GM19239 (cell line): ENCODE measurements at regions not wholly inside any gene's neighbourhood (a gene's known extent, or its start where the extent isn't known, plus 50 kb on each side); places are given as distances from the start of the nearest gene placed in this dataset.
"Not testable (repeated sequence)": the region's sequence is repeated elsewhere in the genome, so short reads cannot be mapped to it uniquely, and the experiment has no call there.

Source experiments
- DNase-seq: peaks from one replicate; pipeline ENCODE4 v3.0.0; 2011; ENCODE audit warnings: low spot score; ENCODE audit not compliant: insufficient read length
- FAIRE-seq: peaks from 2 replicates; lab custom pipeline; 2011; peaks lifted over from hg19 to GRCh38; lab: Jason Lieb, UNC

DNA sequence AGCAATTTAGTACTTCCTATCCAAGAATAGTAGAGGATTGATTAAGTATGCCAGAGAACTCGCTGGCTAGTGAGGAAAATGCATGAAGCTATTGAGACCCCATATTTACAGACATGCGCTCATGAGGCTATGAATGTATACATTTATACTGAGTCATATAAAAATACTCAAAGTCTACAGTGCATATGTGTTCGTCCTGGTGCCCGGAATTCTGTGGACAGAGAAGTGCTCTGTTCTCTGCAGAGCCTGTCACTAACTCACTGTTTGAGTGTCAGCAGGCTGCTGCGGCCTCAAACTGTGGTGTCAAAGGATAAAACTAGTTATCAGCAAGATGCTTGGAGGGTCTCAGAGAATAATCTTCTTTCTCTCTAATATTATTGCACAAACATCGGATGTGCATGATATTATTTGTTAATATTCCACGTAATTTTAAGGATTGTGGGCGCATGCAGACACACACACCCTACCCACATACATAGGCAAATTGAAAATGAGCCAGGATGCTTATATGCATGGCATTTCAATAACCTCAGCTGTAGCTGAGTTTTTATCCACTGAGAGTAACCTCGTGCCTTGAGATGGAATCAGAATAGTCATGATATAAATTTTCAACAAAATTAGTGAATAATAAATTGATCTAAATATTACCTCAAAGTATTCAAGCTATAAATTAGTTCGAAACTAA lies 50.0 kb upstream of the TSC22D2 start:
- no peak for FAIRE-seq

DNA sequence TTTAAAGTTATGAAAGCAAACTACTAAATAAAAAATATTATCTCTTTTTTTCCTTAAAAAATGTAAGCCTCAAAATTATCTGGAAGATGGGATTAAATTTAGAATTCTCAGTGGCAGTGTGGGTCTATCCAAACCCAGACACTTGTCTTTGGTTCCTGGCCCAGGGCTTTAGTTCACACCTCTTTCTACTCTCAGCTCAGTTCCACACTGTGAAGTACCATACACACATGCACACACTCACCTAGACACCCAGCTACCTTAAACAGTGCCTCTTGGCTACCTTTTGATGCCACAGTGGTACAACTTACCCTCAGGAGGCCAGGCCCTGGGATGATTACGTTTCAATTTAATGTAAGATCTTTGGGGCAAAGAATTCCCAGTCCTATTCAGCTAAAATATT lies 51.0 kb upstream of the TSC22D2 start:
- no peak for DNase-seq
- FAIRE-seq = no peak

More for the DNA sequence above, 50.0 kb upstream of the TSC22D2 start:
- DNase-seq = no peak

DNA sequence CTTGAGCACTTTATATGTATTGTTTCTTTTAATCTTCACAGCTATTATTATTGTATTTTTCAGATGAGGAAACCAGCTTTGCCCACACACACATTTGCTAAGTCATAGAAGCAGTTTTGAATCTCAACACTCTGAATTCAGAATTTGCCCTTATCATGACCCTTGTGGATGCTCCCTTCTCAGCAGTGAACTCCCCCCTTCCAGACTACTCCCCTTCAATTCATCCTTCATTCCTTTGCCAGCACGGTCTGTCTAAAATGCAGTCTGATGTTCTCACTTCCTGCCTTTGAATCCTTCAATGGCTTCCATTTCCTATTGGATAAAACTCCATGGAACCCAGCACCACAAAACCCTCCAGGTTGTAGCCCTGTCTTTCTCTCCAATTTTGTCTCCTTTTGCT lies 52.5 kb upstream of the TSC22D2 start:
- FAIRE-seq (no peak), DNase-seq (no peak)

DNA sequence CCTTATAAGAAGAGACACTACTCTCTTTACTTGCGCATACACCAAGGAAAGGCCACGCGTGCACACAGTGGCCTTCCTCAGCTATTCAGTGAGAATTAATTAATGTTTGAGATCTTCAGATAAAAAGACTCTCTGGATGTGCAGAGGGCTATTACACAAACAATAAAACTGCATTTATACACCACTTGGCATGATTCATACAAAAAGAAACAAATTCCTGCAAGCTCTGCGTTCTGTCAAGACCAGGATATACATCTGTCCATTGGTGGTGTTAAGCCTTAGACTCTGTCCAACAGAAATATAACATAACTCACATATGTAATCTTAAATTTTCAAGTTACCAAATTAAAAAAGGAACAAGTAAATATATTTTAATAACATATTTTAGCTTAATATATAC lies 55.2 kb upstream of the TSC22D2 start:
- no peak for FAIRE-seq
- no peak for DNase-seq

DNA sequence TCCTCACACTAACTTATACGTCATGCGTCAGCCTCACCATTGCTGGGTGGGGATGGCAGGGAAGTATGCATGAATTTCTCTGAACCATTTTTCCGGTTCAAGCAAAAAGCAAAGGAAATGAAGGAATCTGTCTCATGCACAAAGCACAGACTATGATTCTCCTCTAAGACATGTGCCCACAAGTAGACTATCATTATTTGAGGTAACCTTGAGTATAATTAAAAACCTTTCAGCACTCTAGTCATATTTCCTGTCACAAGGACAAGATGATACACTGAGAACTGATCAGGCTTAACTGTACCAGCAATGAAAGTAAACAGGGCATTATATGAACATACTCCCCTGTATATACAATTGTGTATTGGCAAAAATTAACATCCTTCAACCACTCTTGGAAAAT lies 56.7 kb upstream of the TSC22D2 start:
- DNase-seq (no peak), FAIRE-seq (no peak)

DNA sequence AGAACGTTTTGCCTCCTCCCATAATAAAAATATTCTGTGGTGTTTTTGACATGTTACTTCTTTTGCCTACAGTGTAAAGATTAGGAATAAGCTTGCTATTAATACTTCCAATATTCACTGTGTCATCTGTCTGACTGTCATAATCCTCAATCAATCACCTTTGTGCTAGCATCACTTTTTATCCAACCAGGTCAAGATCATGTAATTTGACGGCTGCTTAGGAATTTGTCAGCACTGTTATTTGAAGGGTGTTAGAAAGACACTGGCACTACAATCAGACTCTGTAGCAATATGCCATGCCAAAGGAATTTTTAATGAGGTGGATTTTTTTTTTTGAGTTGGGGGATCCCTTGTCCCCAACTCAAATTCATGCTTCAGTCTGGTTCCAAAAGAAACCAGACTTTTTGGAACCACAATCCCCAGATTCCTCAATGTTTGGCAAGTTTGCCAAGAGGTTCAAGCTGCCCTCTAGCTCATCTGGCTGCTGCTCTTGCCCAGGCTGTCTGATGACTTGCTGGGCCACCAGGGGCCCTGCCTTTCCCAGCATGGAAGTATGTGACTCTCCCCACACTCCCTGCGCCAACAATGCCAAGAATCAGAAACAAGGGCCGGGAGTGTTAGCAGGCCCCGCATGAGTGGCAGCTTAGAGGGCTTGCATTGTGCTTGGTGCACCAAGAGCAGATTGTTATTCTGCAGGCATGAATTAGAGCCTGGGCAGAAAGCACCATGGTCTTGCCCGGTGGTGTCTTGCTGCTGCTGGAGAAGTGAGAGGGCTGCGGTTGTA lies 58.6 kb upstream of the TSC22D2 start:
- FAIRE-seq (no peak), DNase-seq (no peak)

DNA sequence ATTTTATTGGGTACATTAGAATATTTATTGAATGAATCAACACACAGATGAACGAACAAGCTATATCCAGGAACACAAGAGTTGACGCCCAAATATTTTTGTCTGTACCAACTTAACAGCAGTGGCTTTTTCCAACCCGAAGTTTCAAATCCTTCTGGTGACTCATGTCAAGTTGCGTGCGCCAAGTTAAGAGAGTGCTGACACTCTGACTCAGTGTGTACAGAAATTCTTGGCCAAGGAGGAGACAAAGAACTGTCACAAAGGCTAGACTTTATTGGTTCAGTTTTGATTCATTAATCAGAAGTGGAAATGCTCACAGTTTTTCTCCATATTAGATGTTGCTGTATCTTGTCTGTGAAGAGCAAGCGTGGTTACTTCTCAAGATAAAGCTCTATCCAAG lies 59.6 kb upstream of the TSC22D2 start:
- FAIRE-seq (no peak), DNase-seq (no peak)

DNA sequence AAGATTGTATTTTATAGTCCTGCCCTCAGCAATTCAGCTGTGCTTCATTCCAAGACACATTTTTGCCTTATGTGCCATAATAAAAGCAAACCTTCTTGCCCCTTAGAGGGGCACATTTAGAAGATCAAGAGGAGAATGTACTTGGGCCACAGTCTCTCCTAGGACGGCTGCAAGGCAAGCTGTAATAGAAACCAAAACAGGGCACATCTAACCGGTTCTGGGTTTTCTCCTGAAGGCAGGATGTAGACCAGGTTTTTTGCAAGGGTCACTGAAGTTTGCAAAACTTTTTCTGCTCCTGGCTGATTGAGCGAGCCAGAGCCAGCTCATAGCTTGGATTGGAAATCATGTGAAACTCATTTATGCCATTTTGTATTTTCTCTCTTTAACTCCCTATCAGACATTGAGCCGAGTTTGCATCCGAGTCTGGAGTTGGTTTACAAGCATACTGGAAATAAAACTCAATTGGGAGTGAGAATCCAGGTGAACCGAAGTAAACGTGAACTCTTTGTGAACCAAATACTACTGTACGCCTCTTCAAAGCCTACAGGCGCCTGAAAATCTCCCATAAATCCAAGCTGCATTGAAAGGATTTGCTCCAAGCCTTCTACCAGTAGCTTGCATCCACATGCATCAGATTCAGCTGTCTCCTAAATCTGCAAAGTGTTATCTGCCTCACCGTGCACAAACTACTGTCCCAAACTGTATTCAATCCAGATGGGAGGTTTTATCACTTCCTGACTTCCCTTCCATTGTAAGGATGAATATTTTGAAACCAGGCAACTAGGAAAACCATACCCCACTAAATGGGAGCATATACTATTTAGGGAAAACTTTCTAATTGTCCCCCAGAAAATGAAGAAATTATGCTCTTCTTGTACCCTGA lies 60.9 kb upstream of the TSC22D2 start:
- DNase-seq (no peak), FAIRE-seq (no peak)

DNA sequence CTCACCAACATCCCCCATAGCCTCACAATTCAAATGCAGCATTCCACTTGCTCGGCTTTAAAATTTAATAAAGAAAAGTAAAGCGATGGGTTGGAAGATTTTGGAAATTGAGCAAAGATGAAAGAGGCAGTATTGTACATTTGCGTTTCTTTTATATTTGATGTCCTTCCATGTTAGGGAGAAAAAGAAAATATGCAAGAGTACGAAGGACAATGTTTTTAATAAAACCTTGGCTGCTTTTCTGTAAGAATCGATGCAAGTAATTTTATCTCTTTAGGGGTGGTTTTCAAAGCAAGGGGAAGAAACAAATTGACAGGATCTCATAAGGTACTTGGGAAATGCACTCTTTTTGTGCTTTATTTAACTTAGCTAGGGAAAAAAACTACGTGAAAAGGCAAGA lies 61.8 kb upstream of the TSC22D2 start:
- DNase-seq (no peak), FAIRE-seq (no peak)

DNA sequence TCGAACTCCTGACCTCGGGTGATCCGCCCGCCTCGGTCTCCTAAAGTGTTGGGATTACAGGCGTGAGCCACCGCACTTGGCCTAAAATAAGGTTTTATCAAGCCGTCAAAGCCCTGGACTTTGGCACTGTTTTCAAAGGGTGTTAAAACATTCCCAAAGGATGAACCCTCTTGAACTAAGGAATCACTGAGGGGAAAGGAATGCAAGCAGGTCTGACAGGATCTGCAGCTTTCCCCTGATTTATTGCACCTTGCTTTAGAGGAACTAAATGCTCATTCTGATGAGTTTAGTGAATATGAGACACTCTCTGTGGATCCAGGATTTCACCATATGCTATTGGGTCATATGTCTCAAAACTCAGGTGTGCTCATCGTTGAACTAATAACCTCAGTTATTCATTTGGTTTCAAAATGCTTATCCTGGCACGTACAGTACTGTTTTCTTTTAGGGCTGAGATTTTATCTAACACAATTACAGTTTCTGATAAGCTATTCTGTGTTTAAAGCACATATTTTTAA lies 63.0 kb upstream of the TSC22D2 start:
- FAIRE-seq = no peak
- DNase-seq = no peak

DNA sequence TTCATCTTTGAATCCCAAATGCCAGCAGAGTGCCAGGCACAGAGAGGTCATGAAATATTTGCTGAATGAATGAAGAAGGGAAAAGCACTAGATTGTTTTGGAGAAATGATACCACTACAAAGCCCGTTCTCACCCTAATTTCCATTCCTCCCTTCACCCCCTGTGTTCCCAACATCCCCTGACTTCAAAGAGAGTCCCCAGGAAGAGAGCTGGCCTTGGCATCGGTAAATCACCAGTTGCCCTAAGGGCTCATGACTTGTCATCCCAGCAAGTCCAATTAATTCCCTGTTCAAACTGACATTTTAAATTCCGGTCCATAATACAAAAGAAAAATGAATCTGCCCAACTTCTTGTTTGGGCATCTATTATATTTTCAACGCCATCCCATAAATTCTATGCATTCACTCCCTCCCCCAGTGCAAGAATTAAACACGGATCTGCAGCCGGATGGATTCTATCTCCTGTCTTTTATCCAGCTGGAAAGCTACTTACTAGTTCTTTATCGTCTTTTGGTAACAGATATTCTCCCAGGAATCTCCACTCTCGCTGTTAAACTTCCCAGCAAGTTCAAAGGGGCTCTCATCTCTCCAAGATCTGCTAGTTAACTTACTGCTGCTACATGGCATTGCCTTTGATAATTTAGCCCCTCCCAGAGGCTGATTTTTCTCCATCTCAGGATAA lies 63.9 kb upstream of the TSC22D2 start:
- no peak for DNase-seq
- FAIRE-seq = no peak

DNA sequence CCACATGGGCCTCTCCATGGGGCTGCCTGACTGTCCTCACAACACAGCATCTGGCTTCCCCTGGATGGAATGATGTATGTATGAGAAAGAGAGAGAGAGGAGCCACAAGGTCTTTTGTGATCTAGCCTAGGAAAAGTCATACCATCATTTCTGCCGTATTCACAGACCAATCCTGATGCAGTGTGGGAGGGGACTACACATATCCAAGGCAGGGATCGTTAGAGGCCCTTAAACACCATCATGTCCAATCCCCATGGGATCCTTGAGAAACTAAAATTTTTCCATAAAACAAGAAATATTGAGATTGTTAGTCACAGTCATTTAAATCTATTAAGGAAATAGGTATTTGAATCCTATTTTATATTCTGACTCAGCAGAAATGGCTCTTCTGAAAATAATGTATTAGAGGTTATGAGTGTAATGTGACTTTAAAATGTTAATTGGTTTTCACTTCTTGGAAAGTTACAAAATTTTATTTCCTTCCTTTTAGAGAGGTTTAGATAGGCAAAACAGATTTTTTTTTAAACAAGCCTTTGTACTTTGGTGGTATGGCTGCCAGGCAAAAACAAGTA lies 65.1 kb upstream of the TSC22D2 start:
- DNase-seq (no peak), FAIRE-seq (no peak)

DNA sequence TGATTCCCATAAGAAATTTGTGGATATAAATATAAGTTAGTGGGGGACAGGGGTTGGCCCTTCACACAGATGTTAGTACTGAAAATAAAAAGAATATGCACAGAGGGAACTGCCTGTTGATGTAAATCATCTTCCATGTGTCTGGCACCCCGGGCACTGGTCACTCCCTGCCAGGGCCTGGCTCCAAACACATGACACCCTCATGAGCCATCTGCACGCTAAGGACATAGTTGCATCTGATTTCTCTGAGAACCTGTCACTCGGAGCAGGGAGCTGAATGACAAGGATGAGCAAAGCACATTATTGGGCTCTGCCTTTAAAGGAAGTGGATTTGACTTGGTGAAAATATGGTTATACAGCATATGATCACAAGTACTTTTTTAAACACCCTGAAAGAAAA lies 66.2 kb upstream of the TSC22D2 start:
- DNase-seq (no peak), FAIRE-seq (no peak)

DNA sequence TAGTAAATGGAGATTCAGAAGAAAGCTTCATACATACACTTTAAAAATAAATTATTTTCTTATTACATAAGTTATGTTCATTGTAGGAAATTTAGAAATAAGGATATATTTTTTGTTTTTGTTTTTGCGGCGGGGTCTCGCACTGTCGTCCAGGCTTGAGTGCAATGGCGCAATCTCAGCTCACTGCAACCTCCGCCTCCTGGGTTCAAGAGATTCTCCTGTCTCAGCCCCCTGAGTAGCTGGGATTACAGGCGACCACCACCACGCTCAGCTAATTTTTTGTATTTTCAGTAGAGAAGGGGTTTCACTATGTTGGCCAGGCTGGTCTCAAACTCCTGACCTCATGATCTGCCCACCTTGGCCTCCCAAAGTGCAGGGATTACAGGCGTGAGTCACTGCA lies 71.7 kb upstream of the TSC22D2 start:
- FAIRE-seq, DNase-seq: not testable (repeated sequence)

DNA sequence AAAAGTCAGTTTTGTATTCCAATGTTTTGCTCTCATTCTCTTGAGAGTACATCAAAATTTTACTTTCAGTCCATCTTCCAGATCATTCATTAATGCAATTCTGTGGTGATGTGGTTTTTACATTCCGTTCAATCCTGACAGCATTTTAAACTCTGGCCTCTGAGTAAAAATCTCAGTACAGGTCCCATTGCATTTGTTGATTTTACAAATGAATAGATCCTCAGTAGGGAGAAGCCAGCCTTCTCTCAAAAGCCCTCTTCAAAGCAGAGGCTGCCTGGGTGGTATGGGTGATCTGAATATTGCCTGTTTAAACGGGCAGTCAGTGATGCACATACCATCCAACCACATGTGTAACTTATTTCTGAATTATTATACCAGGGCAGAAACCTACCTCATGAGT lies 72.5 kb upstream of the TSC22D2 start:
- DNase-seq (no peak), FAIRE-seq (no peak)

DNA sequence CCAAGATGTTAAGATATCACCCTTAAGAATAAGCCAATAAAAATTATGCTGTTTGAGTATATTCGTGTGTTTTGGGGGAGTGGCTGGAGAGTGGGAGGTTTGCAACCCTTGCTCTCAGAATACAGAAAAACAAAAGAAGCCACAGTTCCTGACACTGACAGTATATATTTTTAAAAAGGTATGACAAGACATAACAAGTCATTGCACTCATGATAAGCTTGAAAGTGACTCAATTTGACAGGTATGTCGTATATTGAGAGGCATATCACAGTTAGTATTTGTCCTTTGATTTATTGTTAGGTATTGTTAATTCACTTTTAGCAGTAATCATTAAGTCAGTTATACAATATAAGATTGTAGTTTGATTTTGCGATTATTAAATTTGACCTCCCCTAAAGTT lies 73.1 kb upstream of the TSC22D2 start:
- DNase-seq = no peak
- no peak for FAIRE-seq

DNA sequence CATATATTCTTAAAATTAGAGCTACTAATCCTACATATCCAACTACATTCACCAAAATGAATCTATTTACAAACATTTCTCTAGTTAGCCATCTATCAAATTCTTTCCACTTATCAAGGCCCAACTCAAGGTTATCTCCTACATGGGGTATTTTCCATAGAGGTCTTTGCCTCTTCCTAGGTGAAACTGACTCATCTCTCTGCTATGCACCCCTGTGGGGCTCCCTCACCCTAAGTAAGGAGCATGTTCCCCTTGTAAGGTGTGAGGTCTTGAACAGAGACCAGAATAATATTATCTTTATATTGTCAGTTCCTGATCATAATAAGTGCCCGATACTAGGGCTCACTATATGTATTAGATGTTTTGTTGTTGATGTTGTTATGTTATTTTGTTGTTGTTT lies 74.6 kb upstream of the TSC22D2 start:
- DNase-seq = no peak

DNA sequence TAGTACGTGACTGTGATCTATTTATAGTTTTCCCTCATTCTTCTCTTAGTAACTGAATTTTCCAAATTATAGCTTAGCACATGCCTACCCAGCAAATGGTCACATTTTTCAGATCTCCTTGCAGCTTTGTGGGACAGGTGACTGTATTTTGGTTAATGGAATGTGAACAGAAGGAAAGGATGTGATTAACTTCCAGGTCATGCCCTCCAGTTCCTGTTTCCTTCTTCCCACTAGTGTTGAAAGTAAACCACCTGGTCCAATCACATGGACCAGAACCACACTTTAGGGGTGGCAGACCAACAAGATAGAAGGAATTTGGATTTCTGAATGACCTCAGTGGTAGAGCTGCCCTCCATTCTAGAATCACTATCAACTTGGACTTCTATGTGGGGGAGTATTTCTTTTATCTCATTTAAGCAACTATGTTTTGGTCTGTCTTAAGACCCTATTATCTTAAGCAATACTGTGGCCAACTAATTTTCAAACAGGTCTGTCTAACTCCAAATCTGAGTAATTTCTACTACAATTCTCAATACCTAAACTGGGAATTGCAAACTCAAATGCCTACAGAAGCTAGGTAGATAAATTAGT lies 76.0 kb upstream of the TSC22D2 start:
- no peak for DNase-seq
- no peak for FAIRE-seq

More for the DNA sequence above, 74.6 kb upstream of the TSC22D2 start:
- no peak for FAIRE-seq

DNA sequence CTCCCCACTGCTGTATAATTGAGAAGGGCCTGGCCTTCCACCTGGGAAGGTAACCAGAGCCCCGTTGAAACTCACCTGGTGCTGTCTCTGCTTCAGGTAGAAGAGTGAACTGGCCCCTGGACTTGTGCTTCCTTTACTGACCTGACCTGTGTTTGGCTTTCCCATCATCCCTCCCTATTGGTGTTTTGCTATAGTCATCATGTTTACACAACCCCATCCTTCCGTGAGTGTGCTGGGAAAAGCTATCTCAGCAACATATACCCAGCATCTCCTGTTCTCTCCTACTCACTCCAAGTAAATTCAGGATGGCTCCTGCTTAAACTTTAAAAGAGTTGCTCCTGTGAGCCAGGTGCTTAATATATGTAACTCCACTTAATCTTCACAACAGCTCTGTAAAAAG lies 77.2 kb upstream of the TSC22D2 start:
- no peak for DNase-seq
- FAIRE-seq = no peak
